ENCODE measurements at regions not wholly inside any gene's neighbourhood (a gene's known extent, or its start where the extent isn't known, plus 50 kb on each side); places are given as distances from the start of the nearest gene placed in this dataset.
A peak's percentile ranks its signal among the peaks of the same experiment; 100 is the strongest.

DNA sequence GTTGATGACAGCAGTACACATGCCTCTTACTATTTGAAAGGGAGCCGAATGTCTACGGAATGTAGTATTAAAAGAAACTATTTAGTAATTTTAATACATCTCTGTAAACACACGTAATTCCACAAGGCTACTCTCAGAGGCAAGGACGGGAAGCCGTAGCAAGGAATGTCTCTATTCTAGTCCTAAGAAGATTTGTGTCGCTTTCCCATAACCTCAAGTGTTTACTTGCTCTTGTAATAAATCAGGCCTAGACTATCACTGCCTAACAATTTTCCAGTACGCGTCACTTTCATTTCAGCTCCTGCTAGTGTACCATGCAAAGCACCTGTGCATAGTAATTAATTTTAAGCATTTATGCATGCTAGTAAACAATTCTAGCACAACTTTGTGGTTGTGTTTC, 86.7 kb downstream of the OR13H1 start:
- no peaks in the 10 kb centered on the region for H3K36me3 ChIP-seq (ENCODE audit: insufficient read depth)
- H3K27ac ChIP-seq = no peak overlapping the region
- no peaks in the 10 kb centered on the region for H3K27me3 ChIP-seq (ENCODE audit: insufficient read depth, low read depth)
- H3K4me3 ChIP-seq (IDR thresholded peaks at IDR 0.05; ENCODE audit: insufficient read depth, low read depth, low read length) = no peak overlapping the region
- H2AFZ ChIP-seq (ENCODE audit: low read depth) = no peak overlapping the region
- H3K79me2 ChIP-seq (ENCODE audit: insufficient read depth, low read depth) = no peaks in the 10 kb centered on the region
- H4K20me1 ChIP-seq (ENCODE audit: insufficient read depth) = no peaks in the 10 kb centered on the region
- H3K9ac ChIP-seq = no peak overlapping the region
- TF ChIP-seq, protein P1, sequence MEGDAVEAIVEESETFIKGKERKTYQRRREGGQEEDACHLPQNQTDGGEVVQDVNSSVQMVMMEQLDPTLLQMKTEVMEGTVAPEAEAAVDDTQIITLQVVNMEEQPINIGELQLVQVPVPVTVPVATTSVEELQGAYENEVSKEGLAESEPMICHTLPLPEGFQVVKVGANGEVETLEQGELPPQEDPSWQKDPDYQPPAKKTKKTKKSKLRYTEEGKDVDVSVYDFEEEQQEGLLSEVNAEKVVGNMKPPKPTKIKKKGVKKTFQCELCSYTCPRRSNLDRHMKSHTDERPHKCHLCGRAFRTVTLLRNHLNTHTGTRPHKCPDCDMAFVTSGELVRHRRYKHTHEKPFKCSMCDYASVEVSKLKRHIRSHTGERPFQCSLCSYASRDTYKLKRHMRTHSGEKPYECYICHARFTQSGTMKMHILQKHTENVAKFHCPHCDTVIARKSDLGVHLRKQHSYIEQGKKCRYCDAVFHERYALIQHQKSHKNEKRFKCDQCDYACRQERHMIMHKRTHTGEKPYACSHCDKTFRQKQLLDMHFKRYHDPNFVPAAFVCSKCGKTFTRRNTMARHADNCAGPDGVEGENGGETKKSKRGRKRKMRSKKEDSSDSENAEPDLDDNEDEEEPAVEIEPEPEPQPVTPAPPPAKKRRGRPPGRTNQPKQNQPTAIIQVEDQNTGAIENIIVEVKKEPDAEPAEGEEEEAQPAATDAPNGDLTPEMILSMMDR (conservative IDR thresholded peaks at IDR 0.05; ENCODE audit: low read depth, low read length) = no peak
- H3K4me1 ChIP-seq (ENCODE audit: low read depth, poor library complexity, severe bottlenecking) = no peaks in the 10 kb centered on the region
- no peak overlapping the region for H3K4me2 ChIP-seq

DNA sequence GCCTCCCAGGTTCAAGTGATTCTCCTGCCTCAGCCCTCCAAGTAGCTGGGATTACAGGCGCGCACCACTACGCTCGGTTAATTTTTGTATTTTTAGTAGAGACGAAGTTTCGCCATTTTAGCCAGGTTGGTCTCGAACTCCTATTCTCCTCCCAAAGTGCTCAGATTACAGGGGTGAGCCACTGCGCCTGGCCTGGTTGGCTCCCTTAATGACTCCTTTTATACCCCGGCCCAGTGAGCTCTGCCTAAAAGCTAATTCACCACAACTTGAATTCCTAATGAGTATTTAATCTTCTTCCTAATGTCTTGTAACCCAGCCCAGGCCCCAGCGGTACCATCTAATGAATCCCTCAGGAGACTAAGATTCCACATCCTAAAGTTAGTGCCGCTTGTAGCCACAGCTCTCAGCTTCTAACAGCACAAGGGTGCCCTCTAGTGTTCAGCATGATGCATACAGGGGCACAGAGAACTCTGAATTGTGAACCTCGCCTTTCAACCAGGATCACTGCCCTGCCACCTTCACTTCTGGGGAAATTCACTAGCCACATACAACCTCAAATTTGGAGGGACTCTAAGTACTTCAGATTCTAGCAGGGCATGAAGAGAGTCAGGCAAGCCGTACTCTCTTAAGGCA, 89.5 kb downstream of the OR13H1 start:
- no peaks in the 10 kb centered on the region for H3K27me3 ChIP-seq (ENCODE audit: insufficient read depth, low read depth)
- no peaks in the 10 kb centered on the region for H3K36me3 ChIP-seq (ENCODE audit: insufficient read depth)
- no peaks in the 10 kb centered on the region for H3K4me1 ChIP-seq (ENCODE audit: low read depth, poor library complexity, severe bottlenecking)
- H3K4me3 ChIP-seq (IDR thresholded peaks at IDR 0.05; ENCODE audit: insufficient read depth, low read depth, low read length) = no peak overlapping the region
- H3K79me2 ChIP-seq (ENCODE audit: insufficient read depth, low read depth) = no peaks in the 10 kb centered on the region
- no peak overlapping the region for H2AFZ ChIP-seq (ENCODE audit: low read depth)
- no peak overlapping the region for H3K4me2 ChIP-seq
- no peaks in the 10 kb centered on the region for H4K20me1 ChIP-seq (ENCODE audit: insufficient read depth)
- H3K9ac ChIP-seq = no peak overlapping the region
- TF ChIP-seq, protein P1 (conservative IDR thresholded peaks at IDR 0.05; ENCODE audit: low read depth, low read length) = peak; percentile 82
- no peak overlapping the region for H3K27ac ChIP-seq

DNA sequence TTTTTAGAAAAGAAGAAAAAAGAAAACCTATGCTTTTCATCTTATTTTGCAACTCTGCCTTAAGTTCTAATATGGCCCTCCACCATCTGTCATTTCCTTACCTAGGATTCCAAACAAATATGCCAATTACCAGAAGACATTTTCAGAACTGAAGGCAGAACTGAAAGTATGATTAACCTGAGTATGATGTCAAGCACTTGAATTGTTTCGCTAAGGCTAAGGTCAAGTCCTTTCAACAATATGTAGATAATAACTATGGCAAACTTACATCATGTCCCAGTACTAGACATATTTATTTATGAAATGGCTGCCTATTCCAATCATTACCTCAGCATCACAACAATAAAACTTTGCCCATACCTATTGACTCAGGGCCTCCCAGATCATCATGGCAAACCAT, 91.0 kb downstream of the OR13H1 start:
- Histone ChIP-seq H3K79me2 (ENCODE audit: insufficient read depth, low read depth) (no peaks in the 10 kb centered on the region), H2AFZ (ENCODE audit: low read depth) (no peak overlapping the region), H3K4me1 (ENCODE audit: low read depth, poor library complexity, severe bottlenecking) (no peaks in the 10 kb centered on the region), H3K36me3 (ENCODE audit: insufficient read depth) (no peaks in the 10 kb centered on the region), H3K4me3 (IDR thresholded peaks at IDR 0.05; ENCODE audit: insufficient read depth, low read depth, low read length) (no peak overlapping the region), H3K4me2 (no peak overlapping the region), H4K20me1 (ENCODE audit: insufficient read depth) (no peaks in the 10 kb centered on the region), H3K27ac (no peak overlapping the region), H3K9ac (no peak overlapping the region), H3K27me3 (ENCODE audit: insufficient read depth, low read depth) (no peaks in the 10 kb centered on the region)
- TF ChIP-seq, protein P1 (conservative IDR thresholded peaks at IDR 0.05; ENCODE audit: low read depth, low read length) = no peak

DNA sequence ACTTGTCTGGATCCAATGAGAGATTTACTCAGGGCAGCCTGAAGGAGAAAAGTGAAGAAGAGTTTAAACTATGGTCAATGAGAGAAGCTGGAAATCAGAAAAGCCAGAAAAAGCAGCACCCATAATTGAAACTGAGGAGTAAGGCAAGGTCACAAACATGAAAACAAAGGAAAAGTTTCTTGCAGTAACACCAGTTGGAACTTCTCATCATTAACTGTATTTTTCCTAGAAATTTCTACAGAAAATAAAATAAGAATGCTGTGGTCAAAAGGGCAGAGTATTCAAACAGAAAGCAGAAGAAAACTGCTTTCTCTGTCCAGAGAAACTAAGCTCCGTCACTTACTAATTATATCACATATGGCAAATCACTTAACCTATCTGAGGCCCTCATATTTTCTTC, 102.2 kb downstream of the OR13H1 start:
- Histone ChIP-seq H3K9ac (no peak overlapping the region), H3K27ac (no peak overlapping the region), H3K36me3 (ENCODE audit: insufficient read depth) (no peaks in the 10 kb centered on the region), H3K27me3 (ENCODE audit: insufficient read depth, low read depth) (no peaks in the 10 kb centered on the region), H3K4me2 (no peak overlapping the region), H2AFZ (ENCODE audit: low read depth) (no peak overlapping the region), H3K4me1 (ENCODE audit: low read depth, poor library complexity, severe bottlenecking) (no peaks in the 10 kb centered on the region), H3K4me3 (IDR thresholded peaks at IDR 0.05; ENCODE audit: insufficient read depth, low read depth, low read length) (no peak overlapping the region), H4K20me1 (ENCODE audit: insufficient read depth) (no peaks in the 10 kb centered on the region), H3K79me2 (ENCODE audit: insufficient read depth, low read depth) (no peaks in the 10 kb centered on the region)
- TF ChIP-seq, protein P1 (conservative IDR thresholded peaks at IDR 0.05; ENCODE audit: low read depth, low read length) = no peak
